CMK (cell line): ENCODE measurements at regions not wholly inside any gene's neighbourhood (a gene's known extent, or its start where the extent isn't known, plus 50 kb on each side); places are given as distances from the start of the nearest gene placed in this dataset.
"Not testable (repeated sequence)": the region's sequence is repeated elsewhere in the genome, so short reads cannot be mapped to it uniquely, and the experiment has no call there.

Experiments
- DNase-seq: peaks from one replicate; pipeline ENCODE4 v3.0.0-alpha.2; 2010; ENCODE audit warnings: low read depth

DNA sequence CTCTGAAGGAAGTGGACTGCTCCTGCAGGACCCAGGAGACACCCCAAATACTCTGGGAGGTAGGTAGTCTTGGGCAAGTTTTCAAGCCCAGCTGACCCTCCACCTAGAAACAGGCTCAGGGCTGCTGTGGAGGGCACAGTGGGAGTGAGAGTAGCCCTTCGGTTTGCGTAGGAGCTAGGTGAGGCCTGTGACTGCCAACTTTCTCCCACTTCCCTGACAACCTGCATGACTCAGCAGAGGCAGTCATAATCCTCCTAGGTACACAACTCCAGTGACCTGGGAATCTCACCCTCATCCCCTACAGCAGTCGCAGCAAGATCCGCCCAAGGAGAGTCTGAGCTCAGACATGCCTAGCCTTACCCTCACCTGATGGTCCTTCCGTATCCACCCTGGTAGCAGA, 439.1 kb downstream of the CNTNAP4 start:
- DNase-seq = not testable (repeated sequence)

DNA sequence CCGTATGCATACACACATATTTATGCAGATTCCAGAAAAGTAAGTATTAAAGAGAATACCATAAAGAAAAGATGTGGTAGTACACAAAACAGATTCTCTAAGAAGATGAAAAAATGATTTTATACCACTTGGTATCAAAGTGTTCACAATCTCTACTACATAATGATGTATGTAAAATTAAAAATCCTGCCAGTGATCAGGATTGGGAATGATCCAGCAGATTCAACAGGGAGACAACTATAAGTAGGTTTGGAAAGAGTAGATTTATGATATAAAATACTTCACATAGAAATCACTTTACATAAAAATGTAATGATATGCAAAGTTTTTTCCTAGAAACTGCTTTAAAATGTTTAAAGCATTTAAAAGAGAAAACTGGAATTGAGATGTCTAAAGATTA, 447.0 kb downstream of the CNTNAP4 start:
- DNase-seq = no peak

DNA sequence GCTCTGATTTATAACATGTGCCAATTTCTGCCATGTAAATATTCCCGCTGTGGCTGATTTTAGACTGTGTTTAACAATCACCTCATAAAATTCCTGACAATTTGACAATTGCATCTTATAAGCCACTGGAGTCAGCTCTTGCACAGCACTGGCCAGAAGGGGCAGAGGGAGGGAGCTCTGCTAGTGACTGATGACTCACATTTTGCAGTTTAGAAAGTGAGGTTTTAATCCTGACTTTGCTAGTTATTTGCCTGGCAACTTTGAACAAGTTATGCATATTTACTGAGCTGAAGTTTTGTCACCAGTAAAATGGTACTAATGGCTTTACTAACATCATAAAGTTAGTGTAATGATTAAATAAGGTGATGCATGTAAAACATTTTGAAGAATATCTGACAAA, 452.3 kb downstream of the CNTNAP4 start:
- DNase-seq = no peak

DNA sequence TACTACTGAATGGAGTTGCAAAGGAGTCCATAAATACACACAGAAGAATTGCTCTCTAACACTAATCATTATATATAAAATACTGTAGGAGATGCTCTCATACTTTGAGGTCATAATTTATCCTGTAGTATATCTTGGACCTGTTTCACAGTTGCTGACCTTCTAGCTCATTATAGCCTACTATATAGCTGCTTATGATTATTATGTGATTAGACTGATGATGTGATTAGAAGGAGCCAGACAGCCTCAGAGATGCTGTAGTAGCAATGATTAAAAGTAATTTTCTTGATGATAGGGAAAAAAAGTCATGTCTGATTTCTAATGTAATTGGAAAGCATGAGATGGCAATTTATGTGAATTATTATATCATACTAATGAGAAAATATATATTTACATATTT, 455.7 kb downstream of the CNTNAP4 start:
- DNase-seq = no peak

DNA sequence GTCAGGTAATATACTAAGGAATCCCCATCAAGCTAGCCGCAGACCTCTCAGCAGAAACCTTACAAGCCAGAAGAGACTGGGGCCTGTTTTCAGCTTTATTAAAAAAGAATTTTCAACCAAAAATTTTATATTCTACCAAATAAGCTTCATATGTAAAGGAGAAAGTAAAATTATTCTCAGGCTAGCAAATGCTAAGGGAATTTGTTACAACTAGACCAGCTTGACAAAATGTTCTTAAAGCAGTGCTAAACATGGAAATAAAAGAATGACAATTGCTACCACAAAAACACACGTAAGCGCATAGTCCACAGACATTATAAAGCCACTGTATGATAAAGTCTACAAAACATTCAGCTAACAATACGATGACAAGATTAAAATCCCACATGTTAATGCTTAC, 449.4 kb upstream of the MON1B start:
- DNase-seq = no peak

DNA sequence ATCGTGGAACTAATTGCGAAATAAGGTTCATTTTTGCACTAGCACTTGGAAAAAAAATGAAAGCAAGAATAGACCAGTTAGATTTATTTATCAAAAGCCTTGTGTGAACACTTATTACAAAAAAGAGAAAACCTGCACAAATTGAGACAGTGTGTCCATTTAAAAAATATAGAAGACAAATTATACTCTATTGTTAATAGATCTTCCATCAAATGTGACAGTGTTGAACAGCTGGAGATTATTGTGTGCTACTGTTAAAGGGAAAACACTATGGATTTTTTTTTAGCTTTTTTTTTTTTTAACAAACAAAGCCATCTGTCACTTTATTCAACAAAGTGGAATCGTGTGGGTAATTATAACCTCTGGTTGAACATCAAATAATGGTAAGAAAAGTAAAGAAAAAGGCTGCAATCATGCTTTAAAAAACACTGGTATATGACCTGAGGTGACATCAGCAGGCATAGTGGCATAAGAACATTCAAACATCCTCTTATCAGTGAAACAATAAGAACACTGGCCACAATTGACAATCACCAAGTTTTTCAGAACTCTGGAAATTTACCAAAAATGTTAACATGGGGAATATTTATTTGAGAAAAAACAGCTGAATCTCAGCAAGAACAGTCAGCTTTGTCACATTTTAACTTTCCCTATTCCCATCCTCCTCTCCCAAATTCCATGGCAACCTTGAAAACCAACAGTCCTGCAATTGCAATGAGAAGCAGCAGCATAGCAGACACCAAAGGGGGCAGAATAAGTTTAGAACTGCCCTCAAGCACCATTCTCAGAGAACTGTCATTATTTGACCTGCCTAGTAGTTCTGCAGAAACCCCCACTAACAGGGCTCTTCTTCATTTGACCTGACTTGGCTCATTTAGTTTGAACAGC, 442.3 kb upstream of the MON1B start:
- no peak for DNase-seq

DNA sequence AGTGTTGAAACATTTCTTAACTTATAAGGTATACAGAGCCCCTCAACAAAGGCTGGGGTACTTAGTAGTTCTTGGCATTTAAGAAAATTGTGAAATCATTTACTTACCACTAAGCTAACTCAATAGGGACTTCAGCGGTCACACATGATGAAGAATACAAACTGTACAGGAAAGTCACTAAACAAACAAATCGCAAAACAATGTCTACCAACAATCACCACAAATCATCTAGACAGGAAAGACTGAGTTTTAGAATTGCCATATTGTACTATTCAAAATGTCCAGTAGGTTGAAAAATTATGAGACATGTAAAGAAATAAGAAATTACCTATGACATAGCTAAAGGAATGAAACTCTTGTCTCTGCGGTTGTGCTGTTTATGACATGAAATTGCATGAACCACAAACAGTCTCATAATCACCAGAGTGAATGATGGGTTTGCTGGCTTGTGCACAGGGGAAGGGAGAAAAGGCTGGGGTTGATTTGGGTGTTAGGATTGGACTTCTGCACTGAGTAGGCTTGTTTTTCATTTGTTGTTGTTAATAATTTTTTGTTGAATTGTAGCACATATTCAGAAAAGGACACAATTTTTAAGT, 441.1 kb upstream of the MON1B start:
- DNase-seq = no peak

DNA sequence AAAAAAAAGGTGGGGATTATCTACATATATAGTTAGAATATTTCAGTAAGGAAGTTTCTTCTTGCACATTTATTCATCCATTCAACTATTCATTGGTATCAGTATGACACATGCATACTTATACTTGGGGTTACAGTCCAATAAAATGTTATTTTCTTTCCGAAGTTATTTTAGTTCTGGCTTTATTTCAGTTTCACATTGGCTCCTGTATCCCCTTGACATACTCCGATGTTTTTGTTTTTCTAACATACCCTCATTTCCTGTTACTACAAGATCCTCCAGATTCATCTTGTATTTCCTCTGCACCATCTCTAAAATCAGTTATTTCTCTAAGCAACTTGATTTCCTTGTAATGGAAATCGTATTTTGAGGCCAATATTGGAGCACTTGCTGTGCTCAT, 435.5 kb upstream of the MON1B start:
- DNase-seq = no peak

DNA sequence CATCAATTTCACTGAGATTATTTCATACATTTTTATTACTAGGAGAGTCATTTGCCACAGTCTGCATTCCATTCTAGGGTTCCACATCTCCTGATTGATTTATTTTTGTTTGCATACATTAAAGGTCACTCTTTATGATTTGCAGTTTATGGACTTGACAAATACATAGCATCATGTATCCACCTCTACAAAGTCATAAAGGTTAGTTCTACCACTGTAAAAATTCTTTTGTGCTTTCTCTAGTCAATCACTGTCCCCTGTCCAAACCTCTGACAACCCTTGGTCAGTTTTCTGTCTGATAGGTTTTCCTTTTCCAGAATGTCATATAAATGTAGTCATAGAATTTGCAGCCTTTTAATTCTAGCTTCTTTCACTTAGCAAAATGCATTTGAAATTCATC, 434.6 kb upstream of the MON1B start:
- no peak for DNase-seq

DNA sequence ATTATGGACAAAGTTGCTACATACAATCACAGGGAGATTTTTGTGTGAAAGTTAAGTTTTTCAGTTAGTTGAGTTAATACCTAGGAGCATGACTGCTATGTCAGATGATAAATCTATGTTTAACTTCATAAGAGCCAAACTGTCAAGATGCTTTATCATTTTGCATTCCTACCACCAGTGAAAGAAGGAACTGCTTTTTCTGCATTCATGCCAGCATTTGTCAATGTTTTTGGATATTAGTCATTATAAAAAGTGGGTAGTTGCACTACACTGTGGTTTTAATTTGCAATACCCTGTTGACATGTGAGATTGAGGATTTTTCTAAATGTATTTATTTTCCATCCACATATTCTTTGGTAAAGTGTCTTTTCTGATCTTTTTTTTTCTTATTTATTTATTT, 434.0 kb upstream of the MON1B start:
- DNase-seq = no peak

DNA sequence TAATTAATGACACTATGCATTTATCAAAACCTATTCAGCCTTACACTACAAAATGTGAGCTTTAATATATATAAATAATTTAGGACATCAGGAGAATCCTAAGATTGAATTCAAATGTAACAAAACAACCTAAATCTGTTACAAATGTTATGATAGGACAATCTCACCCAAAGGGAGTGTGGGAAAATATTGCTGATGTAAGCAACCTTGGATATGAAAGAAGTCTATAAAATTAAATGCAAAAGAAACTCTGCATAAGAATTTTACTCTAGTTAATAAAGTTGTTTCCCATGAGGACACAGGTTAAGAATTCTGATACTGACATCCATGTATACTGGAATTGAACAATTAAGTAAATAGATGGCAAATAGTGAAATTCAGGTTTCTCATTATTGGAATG, 424.5 kb upstream of the MON1B start:
- no peak for DNase-seq

DNA sequence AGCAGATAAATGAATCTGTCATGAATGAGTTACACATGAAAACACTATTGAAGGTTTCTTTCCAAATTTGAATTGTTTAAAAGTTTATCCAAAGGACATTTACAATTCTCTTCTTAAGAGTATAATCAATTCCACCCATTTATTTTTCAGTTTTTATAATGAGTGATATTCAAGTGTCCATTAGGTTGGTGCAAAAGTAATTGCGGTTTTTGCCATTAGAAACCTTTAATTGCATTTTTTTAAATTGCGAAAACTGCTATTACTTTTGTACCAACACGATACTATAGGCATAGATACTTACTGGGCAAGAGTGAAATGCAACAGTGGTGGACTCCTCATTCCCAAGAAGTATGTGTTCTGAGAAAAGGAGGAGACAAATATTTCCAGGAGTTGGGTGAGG, 422.7 kb upstream of the MON1B start:
- DNase-seq = no peak

DNA sequence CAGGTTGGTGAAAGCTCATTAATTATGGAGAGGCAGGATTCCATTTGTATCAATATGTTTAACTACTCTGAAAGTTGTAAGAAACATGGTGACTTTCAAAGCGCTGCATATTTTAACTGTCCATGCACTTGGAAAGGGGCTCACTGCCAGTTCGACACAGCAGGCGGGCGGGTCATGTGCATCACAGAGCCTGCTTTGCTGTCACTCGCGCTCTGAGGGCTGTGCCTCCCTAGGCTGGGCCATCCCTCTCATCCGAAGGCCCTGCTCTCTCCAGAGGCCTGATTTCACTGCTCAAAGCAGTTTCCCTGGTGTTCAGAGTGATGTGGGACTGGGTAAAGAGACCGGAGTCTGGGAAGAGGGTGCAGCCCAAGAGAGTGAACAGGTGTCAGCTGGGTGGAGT, 422.0 kb upstream of the MON1B start:
- no peak for DNase-seq

DNA sequence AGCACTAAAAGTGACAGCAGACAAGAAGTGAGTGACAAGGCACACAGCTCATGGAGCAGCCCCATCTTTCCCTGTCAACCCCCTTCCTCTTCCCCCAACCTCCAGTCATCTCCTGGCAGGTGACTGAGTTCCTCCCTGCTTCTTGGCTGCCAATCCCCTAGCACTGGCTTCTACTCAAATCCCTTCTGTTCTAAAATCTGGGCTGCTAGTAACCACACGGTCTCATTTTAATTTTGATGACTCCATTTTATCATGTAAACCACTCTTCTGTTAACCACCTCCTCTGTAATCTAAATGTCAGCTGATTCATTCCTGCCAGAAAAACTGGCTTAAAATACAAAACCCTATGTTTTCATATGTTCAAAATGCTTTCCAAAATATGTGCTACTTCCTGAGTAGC, 419.8 kb upstream of the MON1B start:
- no peak for DNase-seq

DNA sequence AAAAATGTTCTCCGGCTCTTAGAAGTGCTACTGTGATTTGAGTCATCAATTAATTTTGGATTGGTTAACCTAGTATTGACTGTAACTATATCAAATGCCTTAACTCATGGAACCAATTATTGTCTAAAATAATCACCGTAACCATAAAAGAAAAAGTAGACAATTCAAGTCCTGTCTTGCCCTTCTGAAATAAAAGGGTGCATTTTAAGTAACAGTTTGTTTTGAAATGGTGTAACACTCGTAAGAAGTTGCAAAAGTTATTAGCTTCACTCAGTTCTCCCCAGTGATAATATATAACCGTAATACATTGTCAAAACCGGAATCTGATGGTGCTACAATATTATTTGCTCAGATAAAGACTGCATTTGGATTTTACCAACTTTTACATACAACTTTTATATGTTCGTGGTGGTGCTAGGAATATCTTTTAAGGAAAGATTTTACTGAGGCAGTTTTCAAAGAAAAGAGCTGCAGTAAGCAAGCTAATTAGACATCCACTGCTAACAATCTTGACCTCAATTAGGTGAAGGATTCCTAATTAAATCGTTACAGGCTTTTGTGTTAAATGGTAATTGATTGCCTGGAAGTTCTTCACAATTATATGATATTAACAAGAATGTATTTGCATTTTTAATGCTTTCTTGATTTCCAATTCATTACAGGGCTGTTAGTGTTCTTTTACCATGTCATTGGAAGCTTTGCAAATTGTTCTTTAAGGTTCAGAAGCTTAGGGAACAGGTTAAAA, 413.1 kb upstream of the MON1B start:
- DNase-seq = no peak

DNA sequence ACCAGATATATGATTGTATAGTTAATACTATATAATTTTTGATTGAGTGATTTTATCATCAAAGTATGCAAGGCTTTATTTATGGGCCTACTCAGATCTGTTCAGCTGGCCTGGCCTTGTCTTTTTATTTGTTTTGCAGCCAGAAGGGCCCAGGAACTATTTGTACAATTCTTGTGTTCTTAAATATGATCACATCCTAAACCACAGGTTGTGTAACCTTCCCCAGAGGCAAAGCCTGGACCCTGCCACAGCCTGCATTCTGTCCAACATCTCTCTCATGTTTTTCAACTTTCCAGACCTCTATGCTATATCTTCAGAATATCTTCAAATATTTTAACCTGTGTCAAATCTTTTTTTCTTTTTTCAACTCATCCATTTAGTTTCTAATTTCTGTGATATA, 410.4 kb upstream of the MON1B start:
- DNase-seq = no peak

DNA sequence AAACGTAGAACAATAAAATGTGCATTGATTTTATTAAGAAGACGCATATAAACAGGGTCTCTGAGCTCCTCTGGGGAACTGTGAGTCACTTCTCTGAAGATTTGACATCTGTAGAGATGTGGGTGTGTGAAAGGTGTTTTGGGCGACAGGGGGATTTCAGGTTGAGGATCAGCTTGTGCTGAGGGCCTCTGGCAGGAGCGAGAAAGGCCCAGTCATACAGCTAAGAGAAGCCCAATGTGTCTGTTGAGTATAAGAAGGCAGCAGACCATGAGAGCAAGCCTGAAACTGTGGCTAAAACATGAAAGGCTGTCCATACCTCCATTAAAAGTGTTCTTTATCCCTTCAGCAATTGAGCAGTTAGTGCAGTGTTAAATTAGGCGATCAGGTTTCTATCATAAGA, 406.5 kb upstream of the MON1B start:
- no peak for DNase-seq

DNA sequence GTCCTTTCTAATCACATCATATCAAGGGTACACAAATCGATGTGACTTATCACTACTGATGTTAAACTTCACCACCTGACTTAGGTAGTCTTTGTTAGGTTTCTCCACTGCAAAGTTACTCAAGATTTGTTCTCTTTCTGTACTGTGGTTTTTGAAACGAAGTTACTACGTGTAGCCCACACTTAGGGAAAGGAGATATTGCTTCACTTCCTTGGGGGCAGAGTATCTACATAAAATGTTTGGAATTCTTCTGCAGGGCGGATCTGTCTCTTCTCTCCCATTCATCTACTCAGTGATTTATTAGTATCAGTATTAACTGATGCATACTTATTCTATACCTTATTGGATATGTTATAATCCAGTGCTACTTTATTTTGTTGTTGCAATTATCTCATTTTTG, 403.6 kb upstream of the MON1B start:
- no peak for DNase-seq

DNA sequence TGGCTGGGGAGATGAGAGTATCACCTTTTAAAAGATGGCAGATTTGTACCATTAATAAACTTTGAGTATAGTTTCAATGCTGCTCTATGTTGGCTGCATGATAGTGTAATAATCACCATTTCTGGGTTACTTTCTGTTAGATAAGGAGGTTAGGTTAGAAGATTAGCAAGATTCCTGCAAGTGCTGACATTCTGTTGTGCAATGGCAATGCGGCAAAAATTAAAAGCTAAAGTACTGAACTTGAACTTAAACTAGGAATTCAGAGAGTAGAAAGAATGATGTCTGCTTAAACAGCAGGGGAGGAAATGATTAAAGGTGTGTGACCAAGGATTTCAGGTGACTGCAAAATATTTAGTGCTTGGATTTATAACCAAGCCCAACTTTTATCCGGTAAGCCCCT, 399.8 kb upstream of the MON1B start:
- DNase-seq = no peak

DNA sequence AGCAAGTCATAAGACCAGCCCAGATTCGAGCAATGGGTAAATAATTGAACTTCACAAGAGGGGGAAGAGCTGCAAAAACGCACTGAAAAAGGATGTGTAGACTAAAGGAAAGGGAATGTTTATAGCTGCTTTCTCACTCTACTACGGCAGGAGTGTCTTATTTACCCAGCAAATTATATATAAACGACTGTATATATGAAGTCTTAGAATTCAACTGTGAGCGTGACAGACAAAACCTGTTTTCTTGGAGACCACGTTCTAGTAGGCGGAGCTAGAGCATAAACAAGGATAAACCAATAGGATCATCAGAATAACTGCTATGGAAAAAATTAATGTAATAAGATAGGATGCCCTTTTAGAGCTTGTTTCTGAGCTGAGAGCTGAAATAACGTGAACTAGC, 394.6 kb upstream of the MON1B start:
- DNase-seq = no peak

DNA sequence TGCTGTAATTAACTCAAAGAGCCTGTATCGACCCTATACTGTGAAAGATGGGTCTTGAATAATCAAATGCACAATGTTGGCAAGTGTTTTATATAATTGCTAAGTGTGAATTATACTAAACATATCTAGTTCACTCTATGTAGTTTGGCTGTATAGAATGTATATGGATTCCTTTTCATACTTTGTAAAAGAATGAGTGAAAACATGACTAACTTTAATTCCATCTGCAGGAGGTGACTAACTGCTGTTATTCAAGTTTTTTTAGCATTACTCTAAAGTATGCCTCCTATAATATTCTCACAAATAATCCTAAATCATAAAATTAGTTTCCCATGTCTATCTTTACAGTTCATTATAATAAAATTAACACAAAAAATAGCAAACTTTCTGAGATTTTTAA, 394.0 kb upstream of the MON1B start:
- no peak for DNase-seq

DNA sequence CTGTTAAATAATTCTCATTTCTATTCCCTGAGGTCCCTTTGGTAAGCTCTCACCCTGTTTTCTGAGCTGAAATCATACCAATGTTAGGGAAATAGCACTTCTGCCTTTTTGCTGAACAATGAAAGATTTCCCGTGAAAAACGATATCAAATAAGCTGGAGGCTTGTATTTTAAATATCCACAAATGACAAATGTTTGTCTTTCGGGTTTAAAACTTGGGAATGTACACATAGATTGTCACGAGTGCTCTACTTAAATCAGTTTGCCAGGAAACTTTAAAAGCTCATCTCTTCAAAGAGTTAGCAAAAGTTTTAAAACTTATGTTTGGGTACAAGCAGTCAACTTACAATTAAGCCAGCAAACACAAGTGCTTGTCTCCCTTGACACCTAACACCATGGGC, 393.5 kb upstream of the MON1B start:
- DNase-seq = no peak

DNA sequence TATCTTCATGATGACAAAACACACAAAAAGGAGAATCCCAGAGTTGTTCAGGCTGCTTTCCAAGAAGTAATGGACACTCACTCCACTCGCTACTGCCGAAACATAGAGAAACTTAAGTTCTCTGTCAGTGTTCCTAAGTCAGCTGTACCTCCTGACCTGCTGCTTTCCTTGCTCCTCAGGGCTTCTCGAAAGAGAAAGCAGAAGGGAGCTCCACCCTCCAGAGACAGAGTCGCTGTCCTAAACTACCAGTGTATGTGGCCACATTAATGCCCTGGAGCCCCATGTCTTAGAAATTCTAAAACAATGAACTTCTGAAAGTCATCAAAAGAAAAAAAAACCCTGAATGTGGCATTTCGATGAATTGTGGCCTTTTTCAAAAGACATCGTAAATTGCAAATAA, 390.8 kb upstream of the MON1B start:
- DNase-seq = no peak
